ENCODE measurements at regions not wholly inside any gene's neighbourhood (a gene's known extent, or its start where the extent isn't known, plus 50 kb on each side); places are given as distances from the start of the nearest gene placed in this dataset.

GRCh38 chr5:44565902-44566301 lies 176.7 kb upstream of the FGF10 start:
- TF ChIP-seq CTCF (IDR thresholded peaks at IDR 0.05) (no peak), POLR2A (IDR thresholded peaks at IDR 0.05) (no peak)

Measured in right lobe of liver (tissue), 4 donors.